ENCODE measurements at regions not wholly inside any gene's neighbourhood (a gene's known extent, or its start where the extent isn't known, plus 50 kb on each side); places are given as distances from the start of the nearest gene placed in this dataset.

- TF ChIP-seq BCL11A (IDR thresholded peaks at IDR 0.05; ENCODE audit: low read depth in 2 of 2, low read length in 2 of 2), result no peak
- TF ChIP-seq PHF8 (conservative IDR thresholded peaks at IDR 0.05; ENCODE audit: low read depth, low read length), result no peak
- TF ChIP-seq GTF2F1 (IDR thresholded peaks at IDR 0.05; ENCODE audit: borderline replicate concordance, low read depth, low read length), result no peak
- no peak for TF ChIP-seq CHD7 (IDR thresholded peaks at IDR 0.05; ENCODE audit: insufficient replicate concordance, low read length)
Observed at GRCh38 chr4:114082348-114082747, 102.9 kb upstream of the ARSJ start (continued).

Measured in H1 (cell line).